Spleen (tissue), 11 donors: ENCODE measurements at regions not wholly inside any gene's neighbourhood (a gene's known extent, or its start where the extent isn't known, plus 50 kb on each side); places are given as distances from the start of the nearest gene placed in this dataset.

Source experiments
- DNase-seq: peaks from one replicate; pipeline ENCODE4 v3.0.0-alpha.2; 2020
- H3K27ac ChIP-seq, 8 donors: fragments of 200-600 bp; sonication (generic) in 7 of 8; 1 replicate in 4 of 8; 2 replicates in 4 of 8; pipeline versions ENCODE4 v1.5.0 to v1.8.0; 2016 to 2021; ENCODE audit warnings: inconsistent platforms in 4 of 8, mild to moderate bottlenecking in 4 of 8, moderate library complexity in 1 of 8
- H3K27me3 ChIP-seq, 7 donors: fragments of 200-600 bp; sonication (generic) in 6 of 7; replicated peaks in 1 of 7; 1 replicate in 4 of 7; 2 replicates in 3 of 7; pipeline versions ENCODE4 v1.5.0 to v1.8.0; 2016 to 2021; ENCODE audit warnings: inconsistent platforms in 3 of 7, mild to moderate bottlenecking in 1 of 7
- H3K36me3 ChIP-seq, 6 donors: fragments of 200-600 bp; sonication (generic) in 5 of 6; 1 replicate in 4 of 6; 2 replicates in 2 of 6; pipeline versions ENCODE4 v1.5.0 to v1.8.0; 2016 to 2021; ENCODE audit warnings: inconsistent platforms in 2 of 6
- H3K4me1 ChIP-seq, 6 donors: fragments of 200-600 bp; sonication (generic) in 5 of 6; 1 replicate in 3 of 6; 2 replicates in 3 of 6; pipeline versions ENCODE4 v1.5.0 to v1.8.0; 2016 to 2021; ENCODE audit warnings: inconsistent platforms in 3 of 6
- H3K4me3 ChIP-seq, 8 donors: fragments of 200-600 bp; sonication (generic) in 7 of 8; 1 replicate in 4 of 8; 2 replicates in 4 of 8; pipeline versions ENCODE4 v1.5.0 to v1.8.0; 2016 to 2021; ENCODE audit warnings: inconsistent platforms in 4 of 8, mild to moderate bottlenecking in 4 of 8, moderate library complexity in 2 of 8
- H3K9me3 ChIP-seq, 8 donors: fragments of 200-600 bp; sonication (generic) in 7 of 8; 1 replicate in 4 of 8; 2 replicates in 4 of 8; pipeline versions ENCODE4 v1.5.0 to v1.8.0; 2016 to 2021; ENCODE audit warnings: inconsistent platforms in 4 of 8
- CTCF ChIP-seq, 11 experiments: fragments of 200-600 bp in 7 of 11; fragments of 450-650 bp in 4 of 11; sonication (generic) in 4 of 11; IDR thresholded peaks in 8 of 11; conservative IDR thresholded peaks in 3 of 11; 1 replicate in 7 of 11; 2 replicates in 4 of 11; pipeline versions ENCODE4 v1.4.0 to v1.8.0; 2016 to 2021; ENCODE audit warnings: antibody characterized with exemption in 11 of 11, inconsistent platforms in 4 of 11, mild to moderate bottlenecking in 1 of 11
- POLR2A ChIP-seq, 3 donors: fragments of 450-650 bp; IDR thresholded peaks; one replicate each; pipeline ENCODE4 v1.5.1; 2017; ENCODE audit warnings: antibody characterized with exemption in 3 of 3, mild to moderate bottlenecking in 1 of 3
- POLR2AphosphoS5 ChIP-seq, 3 donors: sonication (generic); formaldehyde crosslinking; IDR thresholded peaks; one replicate each; pipeline ENCODE4 v1.5.1; 2017; ENCODE audit warnings: antibody characterized with exemption in 3 of 3
- WGBS, 5 donors: extraction: QIAGEN DNeasy Blood & Tissue Kit in 3 of 5; methylation state at CpG; one replicate each; pipeline versions ENCODE4 v1.1.5 to v1.1.7; 2013 to 2018; 5-methylcytosine and 5-hydroxymethylcytosine counted together
- intact Hi-C: fragments of 100-400 bp; cut with DNase I; formaldehyde crosslinking; loops from one replicate; pipeline ENCODE4 v1.15.0; 2023; ENCODE audit warnings: low total_unique reads
- donor health status: healthy with polysubstance abuse.
- donor health status: DM: no; HTN: no; CAD: no; lungs with moderate emphysema.
- donor health status: DM: no; HTN: no; CAD: no.
- donor health status: Bipolar disorder and iron deficiency.
- donor health status: healthy.
- donor health status: DM: no; HTN: no; CAD: no.
- donor health status: DM: yes; HTN: yes; CAD: no.

GRCh38 chr7:46580766-46581165, 659.7 kb upstream of the IGFBP3 start:
- intact Hi-C loops: no loop called here
- Histone ChIP-seq H3K36me3 (no peaks in the 10 kb centered on the region), H3K27ac (no peak overlapping the region), H3K4me3 (no peak overlapping the region), H3K27me3 (no peaks in the 10 kb centered on the region), H3K4me1 (peaks cover 0 to 3% (median 0%) of the 10 kb centered on the region in 6 donors), H3K9me3 (peaks cover 0 to 5% (median 0%) of the 10 kb centered on the region in 8 donors)
- TF ChIP-seq POLR2A (IDR thresholded peaks at IDR 0.05) (no peak), CTCF (IDR thresholded peaks at IDR 0.05 in 8 of 11, conservative IDR thresholded peaks at IDR 0.05 in 3 of 11) (no peak), POLR2AphosphoS5 (IDR thresholded peaks at IDR 0.05) (no peak)
- no peak for DNase-seq
- WGBS, 5 donors: 84 to 90% (median 86%) methylated on average over 6 of the region's 6 CpGs

GRCh38 chr7:46577394-46577793, 656.3 kb upstream of the IGFBP3 start:
- H3K27ac ChIP-seq: no peak overlapping the region
- H3K9me3 ChIP-seq: peaks cover 0 to 13% (median 0%) of the 10 kb centered on the region in 8 donors
- intact Hi-C loops: no loop called here
- no peak for TF ChIP-seq CTCF (IDR thresholded peaks at IDR 0.05 in 8 of 11, conservative IDR thresholded peaks at IDR 0.05 in 3 of 11)
- TF ChIP-seq POLR2AphosphoS5 (IDR thresholded peaks at IDR 0.05): no peak
- no peak for TF ChIP-seq POLR2A (IDR thresholded peaks at IDR 0.05)
- 69 to 84% (median 82%) methylated on average over 1 of the region's 1 CpG for WGBS, 5 donors
- no peaks in the 10 kb centered on the region for H3K27me3 ChIP-seq
- DNase-seq: no peak
- no peaks in the 10 kb centered on the region for H3K36me3 ChIP-seq
- no peak overlapping the region for H3K4me3 ChIP-seq
- H3K4me1 ChIP-seq: peaks cover 0 to 3% (median 0%) of the 10 kb centered on the region in 6 donors

DNA sequence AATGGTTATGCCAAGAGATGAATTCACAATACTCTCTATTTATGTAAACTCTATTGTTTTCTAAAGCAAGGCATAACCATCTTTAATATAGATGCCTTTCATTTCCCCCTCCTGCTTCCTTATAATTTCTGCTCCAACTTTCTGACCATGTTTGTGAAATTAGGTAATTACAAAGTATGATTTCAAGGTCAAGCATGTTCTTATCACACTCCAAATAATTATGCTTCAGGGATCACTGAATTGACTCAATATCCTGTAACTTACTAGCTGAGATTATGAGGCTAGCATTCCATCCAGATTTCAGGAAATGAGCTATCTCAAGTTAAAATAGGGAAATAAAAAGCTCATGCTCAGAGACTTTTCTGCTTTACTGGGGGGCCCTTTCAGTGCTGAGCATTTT, 655.9 kb upstream of the IGFBP3 start:
- no peak overlapping the region for H3K4me3 ChIP-seq
- no peaks in the 10 kb centered on the region for H3K27me3 ChIP-seq
- H3K36me3 ChIP-seq: no peaks in the 10 kb centered on the region
- H3K4me1 ChIP-seq: peaks cover 0 to 3% (median 0%) of the 10 kb centered on the region in 6 donors
- no peak for TF ChIP-seq CTCF (IDR thresholded peaks at IDR 0.05 in 8 of 11, conservative IDR thresholded peaks at IDR 0.05 in 3 of 11)
- TF ChIP-seq POLR2AphosphoS5 (IDR thresholded peaks at IDR 0.05): no peak
- TF ChIP-seq POLR2A (IDR thresholded peaks at IDR 0.05): no peak
- intact Hi-C loops: no loop called here
- H3K9me3 ChIP-seq: peaks cover 0 to 13% (median 0%) of the 10 kb centered on the region in 8 donors
- no peak for DNase-seq
- H3K27ac ChIP-seq: no peak overlapping the region

GRCh38 chr7:46572691-46573090, 651.6 kb upstream of the IGFBP3 start:
- TF ChIP-seq CTCF (IDR thresholded peaks at IDR 0.05 in 8 of 11, conservative IDR thresholded peaks at IDR 0.05 in 3 of 11): no peak
- TF ChIP-seq POLR2A (IDR thresholded peaks at IDR 0.05): no peak
- TF ChIP-seq POLR2AphosphoS5 (IDR thresholded peaks at IDR 0.05): no peak
- Histone ChIP-seq H3K4me1 (peaks cover 0 to 10% (median 5%) of the 10 kb centered on the region in 6 donors), H3K9me3 (peaks cover 0 to 13% (median 0%) of the 10 kb centered on the region in 8 donors), H3K4me3 (no peak overlapping the region), H3K27ac (no peak overlapping the region), H3K27me3 (no peaks in the 10 kb centered on the region), H3K36me3 (no peaks in the 10 kb centered on the region)
- 50 to 88% (median 68%) methylated on average over 2 of the region's 2 CpGs for WGBS, 5 donors
- intact Hi-C loops: no loop called here
- no peak for DNase-seq
